CD4-positive, alpha-beta T cell treated with Interleukin-17A for 4 hours (primary cell): ENCODE measurements at regions not wholly inside any gene's neighbourhood (a gene's known extent, or its start where the extent isn't known, plus 50 kb on each side); places are given as distances from the start of the nearest gene placed in this dataset.

Experiments
- DNase-seq: peaks from one replicate; pipeline ENCODE4 v3.0.0-alpha.2; 2020; ENCODE audit warnings: mixed read lengths

DNA sequence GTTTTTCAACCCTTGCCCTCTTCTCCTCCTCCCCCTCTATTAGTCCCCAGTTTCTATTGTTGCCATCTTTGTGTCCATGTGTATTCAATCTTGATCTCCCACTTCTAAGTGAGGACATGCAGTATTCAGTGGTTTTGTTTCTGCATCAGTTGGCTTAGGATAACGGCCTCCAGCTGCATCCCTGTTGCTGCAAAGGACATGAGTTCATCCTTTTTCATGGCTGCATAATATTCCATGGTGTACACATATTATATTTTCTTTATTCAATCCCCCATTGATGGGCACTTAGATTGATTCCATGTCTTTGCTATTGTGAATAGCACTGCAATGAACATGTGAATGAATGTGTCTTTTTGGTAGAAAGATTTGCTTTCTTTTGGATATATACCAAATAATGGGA is 190.4 kb upstream of the LYZL1 start:
- no peak for DNase-seq

DNA sequence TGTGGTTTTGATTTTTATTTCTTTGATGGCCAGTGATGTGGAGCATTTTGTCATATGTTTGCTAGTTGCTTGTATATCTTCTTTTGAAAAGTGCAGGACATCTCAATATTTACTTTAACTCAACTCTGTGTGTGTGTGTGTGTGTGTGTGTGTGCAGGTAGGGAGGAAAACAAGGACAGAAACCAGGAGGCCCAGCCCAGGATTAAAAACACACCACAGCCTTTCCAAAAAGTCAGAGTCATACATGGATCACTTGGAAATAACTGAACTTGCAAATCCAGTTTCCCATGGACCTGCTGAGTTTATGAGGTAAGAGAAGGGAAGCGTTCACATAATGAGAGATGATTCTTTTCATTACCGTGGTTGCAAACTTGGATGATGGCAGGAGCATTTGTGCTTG is 189.9 kb upstream of the LYZL1 start:
- no peak for DNase-seq

DNA sequence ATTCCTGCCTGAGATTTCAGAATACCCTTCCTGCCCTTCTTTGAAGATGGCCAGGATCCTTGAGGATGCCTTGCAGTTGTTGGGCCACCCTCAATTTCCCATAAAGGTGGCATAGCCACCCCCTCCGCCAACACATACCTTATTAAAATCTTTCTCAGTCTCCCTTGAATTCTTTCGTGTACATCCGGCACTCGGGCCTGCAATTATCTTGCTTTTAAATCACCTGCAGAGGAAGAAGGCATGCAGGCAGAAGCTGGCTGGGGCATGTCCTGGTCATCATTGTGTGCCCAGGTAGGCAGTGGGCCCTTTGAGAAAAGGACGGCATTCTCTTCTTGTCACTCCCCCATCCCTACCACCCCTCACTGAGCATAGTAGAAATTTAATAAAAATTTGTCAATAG is 189.5 kb upstream of the LYZL1 start:
- no peak for DNase-seq

DNA sequence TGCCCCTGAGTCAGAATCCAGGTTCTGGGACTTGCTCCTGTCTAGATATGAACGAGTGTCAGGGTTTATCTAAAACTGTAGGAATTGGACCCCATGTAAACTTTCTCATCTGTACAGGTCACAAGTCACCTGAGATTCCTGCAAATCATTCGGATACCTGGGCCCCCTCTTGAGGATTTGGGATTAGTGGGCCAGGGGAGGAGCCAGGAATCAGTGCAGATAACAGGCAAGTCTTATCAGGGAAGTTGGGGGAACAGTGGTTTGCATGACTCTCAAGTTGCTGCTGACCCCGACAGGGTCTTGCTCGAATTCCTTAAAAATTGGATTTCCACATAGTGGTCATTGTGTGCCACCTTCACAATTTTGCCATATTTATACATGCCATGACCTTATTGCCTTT is 188.4 kb upstream of the LYZL1 start:
- no peak for DNase-seq

DNA sequence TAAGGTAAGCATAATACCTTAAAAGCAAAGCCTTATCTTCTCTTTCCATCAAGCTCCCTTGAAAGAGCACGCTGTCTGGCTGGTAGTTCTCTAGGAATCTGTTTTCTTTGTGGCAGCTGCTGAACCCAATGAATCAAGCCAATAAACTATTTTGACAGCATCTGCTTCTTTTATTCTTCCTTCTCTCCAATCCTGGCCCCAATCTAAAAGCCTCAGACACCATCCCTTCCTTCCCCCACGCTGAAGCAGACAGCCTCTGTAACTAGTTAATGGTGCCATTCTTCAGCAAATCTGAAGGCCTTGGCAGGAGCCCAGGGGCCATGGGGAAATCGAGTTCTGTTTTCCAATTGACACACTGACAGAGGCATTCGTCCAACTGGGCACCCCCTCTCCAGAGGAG is 186.6 kb upstream of the LYZL1 start:
- DNase-seq, result no peak

DNA sequence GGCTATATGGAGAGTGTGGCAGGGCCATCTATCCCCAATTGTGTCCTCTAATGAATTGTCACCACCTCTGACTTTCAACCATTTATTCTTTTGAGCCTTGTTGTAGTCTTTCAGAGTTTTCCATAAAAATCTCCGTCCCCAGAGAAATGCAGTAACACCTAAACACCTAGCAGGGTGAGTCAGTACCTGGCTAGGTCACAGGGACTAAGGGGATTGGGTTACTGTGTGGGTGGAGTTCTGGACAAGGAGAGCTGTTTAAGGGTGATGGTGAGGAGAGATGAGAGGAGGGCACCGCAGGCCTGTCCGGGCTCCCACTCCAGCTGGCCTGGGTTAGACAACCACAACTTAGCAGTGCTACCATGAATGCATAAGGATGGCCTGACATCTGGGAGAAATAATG is 186.2 kb upstream of the LYZL1 start:
- DNase-seq, result no peak

DNA sequence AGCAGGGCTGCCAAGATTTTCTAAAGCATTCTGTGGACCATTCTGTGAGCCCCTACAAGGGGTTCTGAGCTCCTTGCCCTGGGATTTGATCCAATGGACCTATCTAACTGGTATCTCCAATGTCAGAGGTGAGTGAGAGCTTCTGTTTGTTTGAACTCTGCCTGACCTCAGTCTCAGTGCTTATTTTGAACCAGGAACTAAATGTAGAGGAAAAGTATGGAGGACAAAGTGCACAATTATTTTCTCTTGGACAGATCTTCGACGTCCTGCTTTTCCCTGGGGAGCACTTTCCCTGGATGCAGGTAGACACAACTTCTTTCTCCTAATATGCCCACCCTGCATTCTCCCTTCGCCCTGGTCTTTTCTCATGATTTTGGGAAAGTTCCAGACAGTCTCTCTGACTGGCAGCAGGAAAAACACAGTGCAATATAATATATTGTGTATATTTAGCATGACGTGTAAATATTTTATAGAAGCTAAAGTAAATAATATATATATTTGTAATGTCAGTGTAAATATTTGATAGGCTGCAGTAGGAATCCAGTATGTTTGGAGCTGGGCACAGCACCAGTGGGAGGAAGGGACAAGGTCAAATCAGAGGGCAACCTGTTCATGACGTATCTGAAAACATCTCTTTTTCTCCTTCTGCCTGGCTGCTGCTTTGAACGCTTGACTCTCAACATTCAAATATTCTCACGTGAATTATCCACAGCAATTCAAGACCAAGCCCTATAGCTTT is 184.0 kb upstream of the LYZL1 start:
- DNase-seq, result no peak

DNA sequence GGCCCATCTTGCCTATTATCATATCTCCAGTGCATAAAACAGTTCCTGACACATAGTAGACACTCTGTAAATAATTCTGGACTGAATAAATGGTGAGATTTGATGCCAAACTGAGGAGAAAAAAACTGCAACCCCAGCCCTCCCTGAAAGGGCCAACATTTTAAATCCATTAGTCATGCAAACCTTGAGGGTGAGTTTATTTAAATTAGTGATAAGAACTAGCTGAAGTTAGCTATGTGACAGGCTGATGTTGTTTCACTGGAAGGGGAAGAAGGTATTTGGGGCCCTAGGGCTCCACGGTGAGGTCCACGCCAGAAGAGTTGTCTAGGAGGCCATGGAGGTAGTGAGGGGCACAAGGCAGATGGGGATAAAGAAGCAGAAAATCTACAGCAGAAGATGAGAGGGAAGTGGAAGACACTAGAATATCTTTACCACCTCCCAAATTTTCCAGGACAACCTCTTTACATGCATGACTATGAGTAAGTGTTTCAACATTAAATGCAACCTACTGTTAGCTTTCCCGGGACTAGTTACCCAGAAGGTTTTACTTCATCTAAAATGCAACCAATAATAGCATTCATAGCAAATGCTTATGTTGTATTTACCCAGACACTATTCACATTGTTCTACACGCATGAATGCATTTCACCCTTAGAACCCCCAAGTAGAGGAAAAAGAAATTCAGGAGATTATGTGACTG is 183.2 kb upstream of the LYZL1 start:
- DNase-seq, result no peak

DNA sequence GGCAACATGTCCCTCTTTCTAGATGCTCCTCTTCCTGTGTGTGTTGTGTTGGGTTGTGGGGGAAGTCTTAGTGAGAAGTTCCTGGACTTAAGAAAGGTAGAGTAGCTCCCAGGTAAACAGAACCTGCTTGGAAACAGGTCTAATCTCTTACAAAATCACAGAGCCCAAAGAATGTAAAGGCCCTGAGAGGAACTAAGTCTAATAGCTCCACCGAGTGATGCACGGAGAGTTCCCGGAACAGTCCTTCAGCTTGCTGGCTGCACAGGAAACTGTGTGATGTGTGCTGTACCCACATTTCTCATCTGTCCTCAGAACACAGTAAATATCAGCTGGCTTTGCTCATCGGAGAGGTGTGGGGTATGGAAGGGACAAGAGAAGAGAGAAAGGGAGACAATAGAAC is 182.6 kb upstream of the LYZL1 start:
- DNase-seq, result no peak

DNA sequence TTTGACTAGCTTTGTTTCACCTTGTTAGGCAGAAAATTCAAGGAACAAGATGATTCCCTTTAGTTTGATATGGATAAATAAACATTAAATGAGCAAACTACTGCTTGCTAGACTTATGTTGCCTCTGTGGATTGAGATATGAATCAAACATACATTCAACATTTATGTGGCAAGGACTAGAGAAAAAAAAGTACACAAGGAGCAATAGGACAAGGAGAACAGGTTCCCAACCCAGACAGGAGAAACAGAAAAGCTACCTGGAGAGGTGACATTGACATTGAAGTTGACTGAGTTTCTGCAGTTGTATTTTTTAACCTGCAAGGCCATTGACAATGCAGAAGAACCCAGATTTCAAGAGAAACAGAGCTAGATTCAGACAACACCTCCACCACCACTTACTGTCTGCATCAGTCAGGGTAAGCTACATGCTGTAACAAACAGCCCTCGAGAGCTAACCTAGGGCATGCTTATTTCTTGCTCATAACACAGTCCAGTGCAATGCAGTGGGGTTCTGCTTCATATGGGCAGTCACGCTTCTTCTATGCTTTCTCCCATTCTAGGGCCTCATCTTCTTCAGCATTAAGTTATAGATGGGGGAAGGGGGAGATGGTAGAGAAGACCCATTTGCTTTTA is 180.9 kb upstream of the LYZL1 start:
- DNase-seq, result no peak

DNA sequence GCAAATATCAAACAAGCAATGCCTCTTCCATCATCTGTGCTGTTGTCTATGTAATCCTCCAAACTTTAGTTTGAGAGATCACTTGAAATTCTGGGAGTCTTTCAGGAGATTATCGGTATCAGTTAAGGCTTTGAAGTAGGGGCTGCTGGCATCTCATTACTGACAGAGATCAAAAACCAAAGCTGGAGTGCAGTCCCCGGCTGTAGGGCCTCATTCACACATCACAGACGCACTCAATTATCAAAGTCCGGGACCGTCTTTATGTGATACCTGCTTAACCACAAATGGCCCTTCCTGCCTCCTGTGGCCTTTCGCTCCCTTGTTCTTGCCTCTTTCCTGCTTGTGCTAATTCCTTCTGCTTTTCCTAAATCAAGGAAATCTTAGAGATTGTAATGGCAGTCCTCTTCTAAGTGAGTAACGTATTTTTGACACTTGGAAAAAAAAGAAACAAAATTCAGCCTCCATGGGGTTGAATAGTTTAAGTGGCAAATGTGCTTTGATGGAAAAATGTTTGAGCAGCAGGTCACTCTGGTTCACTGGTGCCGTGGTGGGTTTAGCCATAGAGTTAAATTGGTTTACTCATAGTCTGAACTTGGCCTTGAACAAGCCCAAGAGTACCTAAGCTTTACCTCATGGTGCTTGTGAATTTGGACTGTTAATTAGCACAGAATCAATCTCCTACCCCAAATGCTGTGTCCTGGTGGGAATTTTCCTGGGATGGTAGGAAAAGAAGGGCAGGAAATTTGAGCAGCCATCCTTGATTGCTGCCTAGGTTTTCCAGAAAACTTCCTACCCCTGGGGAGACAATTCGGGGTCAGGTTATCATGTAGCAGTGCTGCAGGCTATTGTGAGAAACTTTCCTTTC is 178.9 kb upstream of the LYZL1 start:
- no peak for DNase-seq

DNA sequence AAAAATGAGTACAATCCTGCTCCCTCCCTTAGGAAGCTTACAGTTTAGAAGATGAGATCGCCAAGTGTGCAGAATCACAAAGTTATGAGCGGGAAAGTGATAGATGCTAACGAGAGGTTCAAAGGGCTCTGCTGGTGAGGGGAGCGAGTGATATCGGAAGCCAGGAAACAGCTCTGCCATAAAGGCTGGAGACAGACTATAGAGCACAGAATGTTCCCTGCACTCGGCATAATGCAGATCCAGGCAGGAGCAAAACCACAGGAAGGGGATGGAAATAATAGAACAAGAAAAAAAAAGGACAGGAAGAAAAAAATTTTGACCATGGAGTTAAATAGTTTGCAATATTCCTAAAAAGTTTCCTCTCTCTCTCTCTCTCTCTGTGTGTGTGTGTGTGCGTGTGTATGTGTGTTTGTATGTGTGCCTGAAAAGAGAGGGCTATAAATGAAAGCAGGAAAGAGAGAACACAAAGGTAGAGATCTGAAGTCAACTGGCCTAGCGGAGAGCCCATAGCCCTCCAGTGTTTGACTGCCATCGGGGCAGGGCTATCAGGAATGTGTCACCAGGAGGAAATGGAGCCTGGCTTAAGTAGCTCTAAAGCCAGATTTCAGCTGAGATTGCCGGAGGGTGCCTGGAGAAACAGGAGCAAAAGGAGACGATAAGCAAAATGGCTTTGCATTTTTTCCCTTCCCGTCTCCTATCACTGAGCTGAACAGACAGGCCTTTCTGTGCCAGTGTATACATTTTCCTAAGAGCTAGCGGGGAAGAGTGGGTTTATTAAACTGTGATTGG is 175.8 kb upstream of the LYZL1 start:
- DNase-seq, result no peak

DNA sequence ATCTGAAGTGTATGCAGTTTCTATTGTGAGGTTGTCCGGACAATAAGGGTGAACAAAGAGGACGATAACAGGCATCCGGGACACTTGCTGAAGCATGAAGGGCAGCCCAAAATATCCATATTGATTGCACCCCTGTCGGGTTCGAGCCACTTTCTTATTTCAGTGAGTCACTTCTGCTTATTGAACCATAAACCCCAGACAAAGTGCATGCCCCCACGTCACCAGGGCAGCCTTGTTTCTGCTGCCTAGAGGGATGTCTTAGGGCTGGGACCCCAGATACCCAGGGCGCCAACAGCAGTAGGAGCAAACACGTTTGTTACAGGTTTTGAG is 175.3 kb upstream of the LYZL1 start:
- DNase-seq, result no peak

DNA sequence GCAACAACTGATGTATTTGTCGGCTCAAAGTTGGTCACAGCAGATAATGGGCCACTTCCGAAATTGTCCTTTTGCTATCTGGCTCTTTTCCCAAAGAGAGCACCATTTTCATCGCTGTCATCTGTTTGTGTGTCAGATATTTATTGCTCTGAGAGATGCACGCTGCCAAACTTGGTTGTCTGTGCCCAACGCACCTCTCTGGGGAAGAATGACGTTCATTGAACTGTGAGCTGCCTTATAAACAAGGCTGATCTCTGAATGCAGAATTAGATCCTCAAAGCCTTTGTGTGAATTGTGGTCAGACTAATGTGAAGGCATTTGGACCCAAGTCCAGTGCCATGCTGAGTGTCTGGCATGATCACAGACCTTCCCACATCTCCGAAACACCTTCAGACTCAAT is 174.7 kb upstream of the LYZL1 start:
- no peak for DNase-seq

DNA sequence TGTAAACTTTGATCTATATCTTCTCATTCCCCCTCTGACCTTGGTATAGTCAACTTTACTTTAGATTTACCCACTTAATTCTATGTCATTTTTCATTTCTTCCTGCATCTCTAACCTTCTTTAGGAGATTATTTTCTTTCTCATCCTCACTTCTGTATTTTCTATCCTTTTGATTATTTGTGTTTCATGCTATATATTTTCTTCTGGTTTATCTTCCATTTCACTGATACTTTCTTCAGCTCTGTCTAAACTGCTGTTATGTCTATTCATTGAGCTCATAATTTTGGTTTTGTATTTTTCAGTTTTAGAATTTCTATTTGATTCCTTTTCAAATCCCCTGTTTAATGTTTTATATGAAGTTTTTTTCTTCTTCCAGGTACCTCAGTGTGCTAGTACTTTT is 171.1 kb upstream of the LYZL1 start:
- DNase-seq, result no peak

DNA sequence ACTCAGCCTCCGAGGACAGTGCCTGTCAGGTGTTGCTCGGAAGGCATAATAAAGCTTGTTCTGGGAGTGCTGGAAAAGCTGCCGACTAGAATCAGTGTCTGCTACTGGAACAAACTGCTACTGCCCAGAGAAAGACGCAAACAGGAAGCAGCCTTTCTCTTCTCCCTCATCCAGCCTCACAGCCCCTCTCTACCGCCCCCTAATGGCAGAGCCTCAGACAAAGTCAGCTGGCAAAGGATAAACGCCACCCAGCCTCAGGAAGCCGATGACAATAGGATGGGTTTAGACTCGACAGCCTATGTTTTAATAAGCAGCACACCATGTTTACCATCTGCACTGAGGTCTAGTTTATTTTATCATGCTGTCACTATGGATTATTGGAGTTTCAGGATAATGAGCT is 169.5 kb upstream of the LYZL1 start:
- DNase-seq, result no peak

DNA sequence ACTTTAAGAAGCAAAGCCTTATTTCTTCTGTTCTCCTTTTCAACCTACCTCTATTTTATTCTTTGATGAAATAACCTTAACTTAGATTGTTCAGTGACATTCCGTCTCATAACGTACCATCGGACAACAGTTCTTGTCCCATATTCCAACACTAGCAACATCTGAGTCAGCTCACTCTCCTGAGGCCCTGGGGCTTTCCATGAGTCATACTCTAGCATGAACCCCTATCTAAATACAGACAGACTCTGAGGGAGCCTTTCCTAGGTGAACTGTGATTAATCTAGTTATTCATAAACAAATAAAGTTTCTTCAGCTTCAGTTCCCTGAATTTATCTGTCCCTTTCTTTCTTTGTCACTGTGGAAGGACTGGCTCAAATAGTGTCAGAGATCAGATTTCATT is 168.7 kb upstream of the LYZL1 start:
- no peak for DNase-seq

DNA sequence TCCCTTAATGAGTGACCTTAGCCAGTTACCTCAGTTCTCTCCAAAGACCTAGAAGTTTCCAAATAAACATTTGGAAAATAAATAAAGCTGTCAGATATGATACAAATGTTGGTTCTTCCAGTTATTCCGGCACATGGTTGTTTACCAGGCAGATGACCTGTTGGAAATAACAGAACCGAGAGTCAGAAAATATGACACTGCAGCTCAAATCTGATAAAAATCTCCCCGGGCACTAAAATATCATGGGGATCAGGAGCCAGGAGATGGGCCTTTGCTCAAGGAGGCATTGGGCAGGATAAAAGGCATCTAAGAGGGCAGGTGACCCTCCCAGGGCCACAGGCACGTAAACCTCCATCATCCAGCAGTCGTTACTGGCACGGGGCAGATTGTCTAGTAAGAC is 164.0 kb upstream of the LYZL1 start:
- no peak for DNase-seq

DNA sequence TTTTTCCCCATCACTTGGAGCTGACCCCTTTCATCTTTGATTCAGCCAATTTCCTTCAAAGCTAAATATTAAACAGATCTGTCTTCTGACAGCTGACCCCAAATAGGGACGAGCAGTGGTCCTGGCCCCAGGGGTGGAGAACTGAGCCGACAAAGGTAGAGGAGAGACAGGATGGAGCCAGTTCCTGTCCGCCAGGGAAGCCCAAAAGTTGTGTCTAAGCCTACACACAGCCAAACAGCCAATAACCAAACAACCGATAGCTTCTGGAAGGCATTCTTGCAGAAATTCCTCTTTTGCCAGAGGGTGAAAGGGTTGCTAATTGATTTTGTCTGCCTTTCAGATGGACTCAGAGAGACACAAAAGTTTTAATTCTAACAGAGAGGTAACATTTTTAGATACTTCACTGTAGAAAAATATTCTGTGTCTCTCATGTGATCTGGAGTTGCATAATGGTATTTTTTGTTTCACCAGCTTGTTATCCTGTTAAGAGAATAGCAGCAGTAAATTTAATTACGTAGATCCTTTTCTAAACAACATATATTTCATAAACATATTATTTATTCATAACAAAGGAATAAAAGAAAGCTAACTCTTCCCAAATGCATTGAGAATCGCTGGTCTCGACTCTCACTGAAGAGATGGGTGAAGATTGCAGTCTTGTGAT is 161.7 kb upstream of the LYZL1 start:
- DNase-seq, result no peak

DNA sequence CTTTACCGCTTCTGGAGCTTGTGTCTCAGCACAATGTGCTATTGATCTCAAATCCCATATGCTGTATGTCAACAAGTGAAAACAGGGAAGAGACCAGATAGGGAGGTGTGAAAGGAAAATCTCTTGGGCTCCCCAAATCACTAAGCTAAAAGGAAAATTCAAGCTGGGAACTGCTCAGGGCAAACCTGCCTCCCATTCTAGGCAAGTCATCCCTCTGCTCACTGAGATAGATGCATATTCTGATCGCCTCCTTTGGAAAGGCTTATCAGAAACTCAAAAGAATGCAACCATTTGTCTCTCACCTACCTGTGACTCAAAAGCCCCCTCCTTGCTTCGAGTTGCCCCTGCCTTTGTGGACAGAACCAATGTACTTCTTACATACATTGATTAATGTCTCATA is 161.1 kb upstream of the LYZL1 start:
- no peak for DNase-seq

DNA sequence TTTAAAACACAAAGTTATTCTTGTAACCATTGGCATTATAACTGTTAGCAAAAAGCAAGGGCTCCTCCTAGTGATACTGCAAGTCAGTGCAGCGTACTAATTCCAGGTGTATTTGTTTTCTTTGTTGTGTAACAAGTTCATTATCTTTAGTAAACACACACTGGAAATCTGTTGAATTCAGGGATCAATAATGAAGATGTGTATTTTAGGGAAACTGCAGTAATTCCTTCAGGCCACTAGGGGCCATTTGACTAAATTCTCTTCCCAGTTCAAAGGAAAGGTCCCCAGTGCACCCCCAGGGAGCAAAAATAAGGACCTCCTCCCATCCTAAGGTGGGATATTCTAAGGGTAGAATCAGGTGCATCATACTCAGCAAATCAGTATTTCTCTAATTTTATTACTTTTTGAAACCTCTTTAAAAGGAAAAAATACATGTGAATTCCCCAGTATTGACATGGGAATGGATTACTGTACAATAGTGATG is 158.6 kb upstream of the LYZL1 start:
- no peak for DNase-seq

DNA sequence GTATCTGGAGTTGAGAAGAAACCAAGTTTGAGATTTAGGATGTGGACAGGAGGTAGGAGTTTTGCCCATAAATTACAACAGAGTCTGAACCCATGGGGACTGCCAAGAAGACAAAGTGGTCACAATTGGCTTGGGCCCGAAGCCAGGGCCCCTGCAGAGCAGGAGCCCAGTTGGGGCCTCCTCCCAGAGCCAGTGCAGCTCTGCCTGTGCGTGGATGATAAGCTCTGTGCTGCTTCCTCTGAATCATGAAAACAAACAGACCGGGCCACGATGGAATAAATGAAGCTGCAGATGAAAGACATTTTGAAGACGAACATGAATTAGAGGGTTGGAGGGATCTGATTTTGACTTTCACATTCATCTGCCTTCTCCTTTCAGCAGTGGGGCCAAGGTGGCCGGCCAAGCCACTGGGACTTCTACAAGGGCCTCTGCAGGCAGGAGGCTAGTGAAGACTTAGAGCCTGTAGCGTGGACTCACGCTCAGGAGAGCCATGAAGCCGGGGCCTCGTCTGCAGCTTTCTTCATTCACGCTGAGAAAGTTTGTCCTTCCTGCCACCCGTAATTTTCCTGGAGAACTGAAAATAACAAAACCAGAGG is 156.8 kb upstream of the LYZL1 start:
- no peak for DNase-seq
